ENCODE measurements at regions not wholly inside any gene's neighbourhood (a gene's known extent, or its start where the extent isn't known, plus 50 kb on each side); places are given as distances from the start of the nearest gene placed in this dataset.

DNA sequence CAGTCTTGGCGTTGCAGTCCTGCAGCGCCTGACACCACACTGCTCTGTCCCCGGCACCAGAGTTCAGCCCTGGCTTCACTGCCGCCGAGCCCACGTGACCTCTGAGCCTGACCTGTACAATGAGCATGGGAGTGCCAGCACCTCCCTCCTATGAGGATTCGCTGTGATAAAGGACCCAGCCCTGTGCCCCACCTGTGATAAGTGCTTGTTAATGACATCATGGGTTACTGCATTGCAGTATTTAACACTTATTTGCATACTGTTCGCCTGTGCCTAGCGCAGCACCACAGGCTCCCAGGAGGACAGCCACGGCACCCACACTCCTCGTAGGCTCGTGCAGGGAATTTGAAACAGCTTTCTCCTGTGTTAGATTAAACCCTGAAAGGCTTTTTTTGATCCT lies 118.2 kb upstream of the GSC start:
- CTCF ChIA-PET (ENCODE audit: partially characterized antibody): interaction anchor here (0.6 to 1.1 kb wide), 2 partner anchors 139 to 218 kb away, joined by 3 read pairs; no protein-coding TSS in a partner anchor
- peaks cover 0 to 15% of the 10 kb centered on the region in 2 experiments for H4K20me1 ChIP-seq (replicated peaks in 1 of 2; ENCODE audit: control insufficient read depth in 1 of 2, insufficient read depth in 2 of 2, low read length in 2 of 2)
- no peaks in the 10 kb centered on the region for H3K27me3 ChIP-seq (replicated peaks in 1 of 4; ENCODE audit: control insufficient read depth in 3 of 4, extremely low read depth in 1 of 4, insufficient read depth in 3 of 4, low read length in 3 of 4)
- no peak overlapping the region for H3K14ac ChIP-seq (ENCODE audit: insufficient read length)
- no peaks in the 10 kb centered on the region; a peak in 1 of 8 replicates for H3K36me3 ChIP-seq (ENCODE audit: control insufficient read depth in 2 of 4, insufficient read depth in 4 of 4, low read length in 3 of 4)
- H3K4me3 ChIP-seq (ENCODE audit: extremely low read depth in 1 of 4, insufficient read depth in 2 of 4, low read depth in 3 of 4, low read length in 4 of 4): no peak overlapping the region
- H4K5ac ChIP-seq (ENCODE audit: insufficient read length, low read depth, low read length): no peak overlapping the region
- no peak overlapping the region for H2BK15ac ChIP-seq (ENCODE audit: low read length)
- no peak for FAIRE-seq
- no peak overlapping the region for H2BK20ac ChIP-seq (ENCODE audit: low read length)
- no peak overlapping the region for H3K4ac ChIP-seq (replicated peaks; ENCODE audit: insufficient read length, low read depth, low read length)
- no peak for DNase-seq (ENCODE audit: low read depth in 1 of 2, low spot score in 2 of 2)
- H3K4me2 ChIP-seq (ENCODE audit: insufficient read depth in 1 of 2, low read depth in 2 of 2, low read length in 2 of 2): no peak overlapping the region
- no peak overlapping the region for H3K18ac ChIP-seq (ENCODE audit: extremely low read depth, low read length)
- H3K9ac ChIP-seq (replicated peaks in 1 of 4; ENCODE audit: extremely low read depth in 1 of 4, low read depth in 3 of 4, low read length in 3 of 4): no peak overlapping the region
- H2BK120ac ChIP-seq (replicated peaks; ENCODE audit: low read depth, low read length): no peak overlapping the region
- POLR2A ChIA-PET (ENCODE audit: partially characterized antibody): no interaction called here
- no peak overlapping the region for H3K56ac ChIP-seq (replicated peaks; ENCODE audit: insufficient read length, low read depth, low read length)
- no peak overlapping the region for H4K91ac ChIP-seq (replicated peaks; ENCODE audit: insufficient read length, low read length)
- H4K8ac ChIP-seq (ENCODE audit: extremely low read depth, insufficient read depth, low read length): no peak overlapping the region
- H3K9me3 ChIP-seq (ENCODE audit: insufficient read depth in 2 of 2, low read depth in 1 of 2, low read length in 1 of 2): no peaks in the 10 kb centered on the region
- H3K27ac ChIP-seq (ENCODE audit: low read depth, low read length): no peak overlapping the region
- 0 out of 4 replicates have a peak, but pooled peaks cover 0 to 3% of the 10 kb centered on the region in 2 experiments for H3K79me2 ChIP-seq (ENCODE audit: control insufficient read depth in 1 of 2, insufficient read depth in 2 of 2, low read length in 2 of 2)
- 94% methylated on average over 12 of the region's 12 CpGs; no CpG with 5 or more reads in 1 of the 2 experiments for WGBS, 2 experiments (ENCODE audit: extremely low coverage in 1 of 2, insufficient coverage in 1 of 2, insufficient read length in 1 of 2, insufficient replicate concordance in 2 of 2, low coverage in 1 of 2, low lambda C conversion rate in 2 of 2, missing lambda C conversion rate in 1 of 2)
- no peaks in the 10 kb centered on the region for H3K4me1 ChIP-seq (replicated peaks in 1 of 4; ENCODE audit: control insufficient read depth in 3 of 4, insufficient read depth in 4 of 4, low read length in 3 of 4)
- no peak overlapping the region for H2BK5ac ChIP-seq (ENCODE audit: low read depth, low read length)
- peaks cover 15% of the 10 kb centered on the region for H3K23me2 ChIP-seq (ENCODE audit: low read depth, low read length)
- no peak overlapping the region for H2AK5ac ChIP-seq (ENCODE audit: low read depth, low read length)
- H2BK12ac ChIP-seq (ENCODE audit: low read depth, low read length): 0 out of 2 replicates have a peak overlapping the region, but pooled peaks have one; percentile 17
- 0 out of 2 replicates have a peak, but pooled peaks cover 2% of the 10 kb centered on the region for H3K79me1 ChIP-seq (ENCODE audit: low read depth, low read length)
- no peak overlapping the region for H2AFZ ChIP-seq (ENCODE audit: low read length)
- H3K23ac ChIP-seq (ENCODE audit: insufficient read length): no peak overlapping the region
- TF ChIP-seq PHF8 (conservative IDR thresholded peaks at IDR 0.05; ENCODE audit: low read depth, low read length) (no peak), GTF2F1 (IDR thresholded peaks at IDR 0.05; ENCODE audit: borderline replicate concordance, low read depth, low read length) (no peak), NANOG (IDR thresholded peaks at IDR 0.05; ENCODE audit: insufficient read depth, low read depth, low read length, poor library complexity, severe bottlenecking) (no peak), RXRA (IDR thresholded peaks at IDR 0.05; ENCODE audit: insufficient read depth, low read depth, low read length) (no peak), POLR2A (IDR thresholded peaks at IDR 0.05; ENCODE audit: control extremely low read depth in 1 of 2, low read depth in 2 of 2, low read length in 2 of 2) (no peak), ZNF274 (IDR thresholded peaks at IDR 0.05; ENCODE audit: borderline replicate concordance, extremely low read depth, low read length) (no peak), NRF1 (IDR thresholded peaks at IDR 0.05; ENCODE audit: low read depth, low read length) (no peak), CBX8 (IDR thresholded peaks at IDR 0.05; ENCODE audit: borderline replicate concordance, low read depth, low read length) (no peak), JUND (IDR thresholded peaks at IDR 0.05; ENCODE audit: low read length) (no peak), TCF12 (IDR thresholded peaks at IDR 0.05; ENCODE audit: low read depth, low read length) (no peak), TEAD4 (IDR thresholded peaks at IDR 0.05; ENCODE audit: low read depth, low read length) (no peak), RNF2 (IDR thresholded peaks at IDR 0.05; ENCODE audit: borderline replicate concordance, low read depth, low read length, missing control alignments, poor library complexity, severe bottlenecking) (no peak)
- TF ChIP-seq, protein P1, sequence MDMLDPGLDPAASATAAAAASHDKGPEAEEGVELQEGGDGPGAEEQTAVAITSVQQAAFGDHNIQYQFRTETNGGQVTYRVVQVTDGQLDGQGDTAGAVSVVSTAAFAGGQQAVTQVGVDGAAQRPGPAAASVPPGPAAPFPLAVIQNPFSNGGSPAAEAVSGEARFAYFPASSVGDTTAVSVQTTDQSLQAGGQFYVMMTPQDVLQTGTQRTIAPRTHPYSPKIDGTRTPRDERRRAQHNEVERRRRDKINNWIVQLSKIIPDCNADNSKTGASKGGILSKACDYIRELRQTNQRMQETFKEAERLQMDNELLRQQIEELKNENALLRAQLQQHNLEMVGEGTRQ (IDR thresholded peaks at IDR 0.05; ENCODE audit: low read length): no peak

All from H1 (cell line).